CD8-positive, alpha-beta memory T cell (primary cell): ENCODE measurements at regions not wholly inside any gene's neighbourhood (a gene's known extent, or its start where the extent isn't known, plus 50 kb on each side); places are given as distances from the start of the nearest gene placed in this dataset.

Experiments
- CTCF ChIA-PET: fragments of 350-600 bp; sonication (Branson Sonifier 250); formaldehyde crosslinking; loops from one replicate; lab custom pipeline; 2021; ENCODE audit warnings: antibody characterized with exemption; lab: Charles Lee
- POLR2A ChIA-PET: fragments of 350-600 bp; sonication (Branson Sonifier 250); formaldehyde crosslinking; loops from one replicate; lab custom pipeline; 2021; ENCODE audit warnings: antibody characterized with exemption; lab: Charles Lee
- DNase-seq, 5 donors: peaks; one replicate each; pipeline versions ENCODE4 v3.0.0 to v3.0.0-alpha.2; 2020 to 2022; ENCODE audit warnings: mixed read lengths in 1 of 5
- H3K27ac ChIP-seq: one replicate; pipeline ENCODE4 v1.7.0; 2013; ENCODE audit warnings: low read depth, mild to moderate bottlenecking, low read length, moderate library complexity
- H3K27me3 ChIP-seq: 2 replicates; pipeline ENCODE4 v1.7.0; 2013; ENCODE audit warnings: low read length, mild to moderate bottlenecking; ENCODE audit not compliant: insufficient read depth, poor library complexity, severe bottlenecking
- H3K36me3 ChIP-seq: 2 replicates; pipeline ENCODE4 v1.7.0; 2013; ENCODE audit warnings: mild to moderate bottlenecking, low read length, moderate library complexity; ENCODE audit not compliant: insufficient read depth
- H3K4me1 ChIP-seq: 2 replicates; pipeline ENCODE4 v1.7.0; 2013; ENCODE audit warnings: mild to moderate bottlenecking, low read length, moderate library complexity; ENCODE audit not compliant: insufficient read depth
- H3K4me3 ChIP-seq: 2 replicates; pipeline ENCODE4 v1.7.0; 2013; ENCODE audit warnings: mild to moderate bottlenecking, low read length
- H3K9me3 ChIP-seq: 2 replicates; pipeline ENCODE4 v1.7.0; 2013; ENCODE audit warnings: mild to moderate bottlenecking, low read length
- H3K27ac Mint-ChIP-seq, 8 donors: one replicate each; pipeline ENCODE4 v1.8.0; 2020 to 2021; ENCODE audit warnings: mixed read lengths in 8 of 8, mild to moderate bottlenecking in 6 of 8, inconsistent platforms in 3 of 8, moderate library complexity in 3 of 8
- H3K27me3 Mint-ChIP-seq, 2 donors: one replicate each; pipeline ENCODE4 v1.8.0; 2020 to 2021; ENCODE audit warnings: mixed read lengths in 2 of 2, mild to moderate bottlenecking in 1 of 2, moderate library complexity in 1 of 2
- H3K36me3 Mint-ChIP-seq, 3 donors: one replicate each; pipeline ENCODE4 v1.8.0; 2020 to 2021; ENCODE audit warnings: mixed read lengths in 3 of 3, inconsistent platforms in 1 of 3, mild to moderate bottlenecking in 1 of 3
- H3K4me1 Mint-ChIP-seq, 3 donors: one replicate each; pipeline ENCODE4 v1.8.0; 2020 to 2021; ENCODE audit warnings: mixed read lengths in 3 of 3, inconsistent platforms in 1 of 3, mild to moderate bottlenecking in 1 of 3
- H3K4me3 Mint-ChIP-seq, 7 donors: one replicate each; pipeline ENCODE4 v1.8.0; 2020 to 2021; ENCODE audit warnings: mixed read lengths in 7 of 7, mild to moderate bottlenecking in 6 of 7, moderate library complexity in 4 of 7, inconsistent platforms in 2 of 7
- H3K9me3 Mint-ChIP-seq, 5 donors: one replicate each; pipeline ENCODE4 v1.8.0; 2020 to 2022; ENCODE audit warnings: mixed read lengths in 5 of 5, mild to moderate bottlenecking in 3 of 5, moderate library complexity in 2 of 5, inconsistent platforms in 1 of 5

- no peaks in the 10 kb centered on the region for H3K27me3 ChIP-seq
- Mint-ChIP-seq H3K36me3 (peaks cover 0 to 11% (median 4%) of the 10 kb centered on the region in 3 donors), H3K27me3 (peaks cover 3 to 5% of the 10 kb centered on the region in 2 donors), H3K9me3 (peaks cover 0 to 12% (median 8%) of the 10 kb centered on the region in 5 donors), H3K4me1 (no peaks in the 10 kb centered on the region), H3K4me3 (no peak overlapping the region), H3K27ac (no peak overlapping the region)
- no peaks in the 10 kb centered on the region for H3K36me3 ChIP-seq
- no peak for DNase-seq
- ChIA-PET POLR2A (no interaction called here), CTCF (no interaction called here)
- H3K27ac ChIP-seq: no peak overlapping the region
- no peaks in the 10 kb centered on the region for H3K4me1 ChIP-seq
- H3K4me3 ChIP-seq: no peak overlapping the region
- no peaks in the 10 kb centered on the region for H3K9me3 ChIP-seq
Measured at GRCh38 chr9:3692606-3693005, 166.8 kb upstream of the RFX3 start.

DNA sequence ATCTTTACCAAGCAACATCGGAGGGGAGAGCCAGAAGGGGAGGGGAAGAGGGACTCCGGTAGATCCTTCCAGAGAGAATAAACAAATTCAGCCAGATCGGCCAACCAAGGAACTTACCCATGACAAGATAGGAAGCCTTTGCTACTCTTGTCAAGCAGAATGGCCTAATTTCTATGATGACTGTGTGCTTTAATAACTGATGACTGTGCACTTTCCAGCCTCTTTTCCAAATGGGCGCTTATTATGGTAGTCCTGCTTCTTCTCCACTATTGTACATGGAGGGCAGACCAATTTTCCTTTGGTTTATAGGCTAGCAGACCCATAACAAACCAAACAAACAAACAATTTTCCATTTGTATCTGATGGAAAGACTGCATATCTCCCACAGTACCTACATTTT, 163.8 kb upstream of the RFX3 start:
- Histone ChIP-seq H3K4me1 (no peaks in the 10 kb centered on the region), H3K27ac (no peak overlapping the region), H3K4me3 (no peak overlapping the region), H3K27me3 (no peaks in the 10 kb centered on the region), H3K36me3 (no peaks in the 10 kb centered on the region), H3K9me3 (no peaks in the 10 kb centered on the region)
- peaks cover 0 to 2% of the 10 kb centered on the region in 2 donors for H3K27me3 Mint-ChIP-seq
- ChIA-PET POLR2A (no interaction called here), CTCF (no interaction called here)
- no peak for DNase-seq
- no peak overlapping the region for H3K27ac Mint-ChIP-seq
- H3K9me3 Mint-ChIP-seq: peaks cover 0 to 10% (median 6%) of the 10 kb centered on the region in 5 donors
- no peak overlapping the region for H3K4me3 Mint-ChIP-seq
- H3K36me3 Mint-ChIP-seq: peaks cover 0 to 11% (median 6%) of the 10 kb centered on the region in 3 donors
- H3K4me1 Mint-ChIP-seq: no peaks in the 10 kb centered on the region

DNA sequence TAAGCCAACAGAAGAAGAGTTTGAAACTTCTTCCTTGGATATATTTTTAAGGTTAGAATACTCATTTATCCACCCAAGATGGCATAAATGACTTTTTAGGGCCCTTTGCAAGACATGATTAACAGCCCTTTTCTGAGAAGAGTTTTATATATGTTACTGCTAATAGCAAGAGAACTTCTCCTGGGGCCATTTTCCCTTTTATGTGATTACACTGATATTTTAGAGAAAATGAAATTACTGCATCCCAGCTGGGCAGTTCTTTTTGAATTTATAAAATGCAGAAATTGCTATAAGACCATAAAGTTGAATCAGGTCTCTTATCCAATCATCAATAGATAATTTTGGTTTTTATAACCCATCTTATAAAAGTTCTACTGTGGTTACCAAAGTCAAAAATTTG, 161.3 kb upstream of the RFX3 start:
- ChIA-PET POLR2A (no interaction called here), CTCF (no interaction called here)
- H3K27me3 ChIP-seq: no peaks in the 10 kb centered on the region
- no peaks in the 10 kb centered on the region for H3K4me1 ChIP-seq
- H3K27me3 Mint-ChIP-seq: no peaks in the 10 kb centered on the region
- H3K4me3 Mint-ChIP-seq: no peak overlapping the region
- no peaks in the 10 kb centered on the region for H3K36me3 ChIP-seq
- H3K4me3 ChIP-seq: no peak overlapping the region
- H3K9me3 Mint-ChIP-seq: peaks cover 0 to 3% (median 0%) of the 10 kb centered on the region in 5 donors
- no peak overlapping the region for H3K27ac Mint-ChIP-seq
- no peaks in the 10 kb centered on the region for H3K4me1 Mint-ChIP-seq
- H3K9me3 ChIP-seq: no peaks in the 10 kb centered on the region
- H3K36me3 Mint-ChIP-seq: peaks cover 0 to 7% (median 6%) of the 10 kb centered on the region in 3 donors
- no peak overlapping the region for H3K27ac ChIP-seq
- DNase-seq: no peak

- no peak overlapping the region for H3K4me3 Mint-ChIP-seq
- no peaks in the 10 kb centered on the region for H3K27me3 ChIP-seq
- peaks cover 0 to 2% (median 0%) of the 10 kb centered on the region in 5 donors for H3K9me3 Mint-ChIP-seq
- ChIA-PET POLR2A (no interaction called here), CTCF (no interaction called here)
- H3K4me1 ChIP-seq: no peaks in the 10 kb centered on the region
- no peak for DNase-seq
- H3K36me3 Mint-ChIP-seq: peaks cover 0 to 4% (median 0%) of the 10 kb centered on the region in 3 donors
- no peaks in the 10 kb centered on the region for H3K27me3 Mint-ChIP-seq
- no peaks in the 10 kb centered on the region for H3K9me3 ChIP-seq
- H3K36me3 ChIP-seq: no peaks in the 10 kb centered on the region
- H3K4me3 ChIP-seq: no peak overlapping the region
- H3K27ac ChIP-seq: no peak overlapping the region
- no peaks in the 10 kb centered on the region for H3K4me1 Mint-ChIP-seq
- H3K27ac Mint-ChIP-seq: no peak overlapping the region
Measured at GRCh38 chr9:3682186-3682585, 156.4 kb upstream of the RFX3 start.

DNA sequence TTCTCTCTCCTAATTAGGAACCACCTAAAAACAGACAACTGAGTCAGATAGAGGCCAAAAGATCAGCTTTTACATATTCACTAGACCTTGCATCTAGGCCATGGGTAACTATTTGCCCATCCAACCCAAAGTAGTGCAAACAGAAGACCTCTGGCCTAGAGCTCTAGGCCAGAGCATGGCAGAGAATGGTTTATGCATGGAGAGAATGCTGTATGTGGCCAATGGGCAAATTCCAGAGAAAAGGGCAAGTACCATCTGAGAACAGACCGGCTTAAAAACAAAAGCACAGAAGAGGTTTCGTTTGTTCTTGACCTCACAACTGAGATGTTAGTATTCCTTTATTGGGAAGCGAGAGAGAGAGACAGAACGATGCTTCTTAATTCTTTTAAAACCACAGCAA, 151.7 kb upstream of the RFX3 start:
- no peaks in the 10 kb centered on the region for H3K4me1 ChIP-seq
- no peaks in the 10 kb centered on the region for H3K27me3 ChIP-seq
- H3K27me3 Mint-ChIP-seq: no peaks in the 10 kb centered on the region
- H3K4me3 Mint-ChIP-seq: no peak overlapping the region
- DNase-seq: no peak
- H3K27ac Mint-ChIP-seq: no peak overlapping the region
- POLR2A ChIA-PET: no interaction called here
- no peaks in the 10 kb centered on the region for H3K4me1 Mint-ChIP-seq
- no peak overlapping the region for H3K27ac ChIP-seq
- CTCF ChIA-PET: no interaction called here
- no peaks in the 10 kb centered on the region for H3K9me3 ChIP-seq
- no peak overlapping the region for H3K4me3 ChIP-seq
- peaks cover 5 to 10% (median 5%) of the 10 kb centered on the region in 3 donors for H3K36me3 Mint-ChIP-seq
- H3K9me3 Mint-ChIP-seq: no peaks in the 10 kb centered on the region
- no peaks in the 10 kb centered on the region for H3K36me3 ChIP-seq

GRCh38 chr9:3676766-3677165, 151.0 kb upstream of the RFX3 start:
- ChIA-PET POLR2A (no interaction called here), CTCF (no interaction called here)
- DNase-seq: no peak
- no peaks in the 10 kb centered on the region for H3K9me3 ChIP-seq
- Mint-ChIP-seq H3K9me3 (no peaks in the 10 kb centered on the region), H3K27me3 (no peaks in the 10 kb centered on the region), H3K36me3 (peaks cover 5 to 10% (median 5%) of the 10 kb centered on the region in 3 donors), H3K4me1 (no peaks in the 10 kb centered on the region), H3K4me3 (no peak overlapping the region), H3K27ac (no peak overlapping the region)
- no peak overlapping the region for H3K4me3 ChIP-seq
- H3K36me3 ChIP-seq: no peaks in the 10 kb centered on the region
- no peak overlapping the region for H3K27ac ChIP-seq
- no peaks in the 10 kb centered on the region for H3K27me3 ChIP-seq
- no peaks in the 10 kb centered on the region for H3K4me1 ChIP-seq

GRCh38 chr9:3675946-3676345, 150.1 kb upstream of the RFX3 start:
- Histone ChIP-seq H3K36me3 (no peaks in the 10 kb centered on the region), H3K9me3 (no peaks in the 10 kb centered on the region), H3K4me1 (no peaks in the 10 kb centered on the region), H3K4me3 (no peak overlapping the region), H3K27me3 (no peaks in the 10 kb centered on the region), H3K27ac (no peak overlapping the region)
- CTCF ChIA-PET: no interaction called here
- no peak for DNase-seq
- POLR2A ChIA-PET: no interaction called here
- Mint-ChIP-seq H3K27ac (no peak overlapping the region), H3K9me3 (no peaks in the 10 kb centered on the region), H3K27me3 (no peaks in the 10 kb centered on the region), H3K36me3 (peaks cover 5 to 10% (median 5%) of the 10 kb centered on the region in 3 donors), H3K4me3 (no peak overlapping the region), H3K4me1 (no peaks in the 10 kb centered on the region)

DNA sequence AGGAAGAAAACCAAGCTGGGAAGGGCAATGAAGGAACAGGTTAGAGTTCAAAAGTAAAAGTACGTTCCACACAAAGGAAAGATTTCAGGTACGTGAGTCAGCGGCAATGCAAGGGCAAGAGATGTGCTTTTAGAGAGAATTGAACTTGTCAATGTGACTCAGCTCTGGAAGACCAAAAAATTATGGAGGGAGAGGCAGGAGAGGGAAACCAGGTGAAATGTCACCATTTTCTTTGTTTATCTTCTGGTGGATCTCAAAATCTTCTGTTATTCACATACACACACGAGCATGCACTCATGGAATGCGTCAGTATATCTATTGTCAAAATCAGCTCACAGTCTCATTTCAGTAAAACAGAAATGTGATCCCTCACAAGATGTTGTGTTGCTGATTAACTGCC, 148.8 kb upstream of the RFX3 start:
- H3K36me3 Mint-ChIP-seq: peaks cover 5 to 10% (median 5%) of the 10 kb centered on the region in 3 donors
- DNase-seq: no peak
- H3K27me3 ChIP-seq: no peaks in the 10 kb centered on the region
- H3K4me3 ChIP-seq: no peak overlapping the region
- H3K27ac ChIP-seq: no peak overlapping the region
- H3K4me1 Mint-ChIP-seq: no peaks in the 10 kb centered on the region
- H3K4me3 Mint-ChIP-seq: no peak overlapping the region
- POLR2A ChIA-PET: no interaction called here
- no peaks in the 10 kb centered on the region for H3K27me3 Mint-ChIP-seq
- H3K9me3 Mint-ChIP-seq: no peaks in the 10 kb centered on the region
- H3K36me3 ChIP-seq: no peaks in the 10 kb centered on the region
- no peak overlapping the region for H3K27ac Mint-ChIP-seq
- no peaks in the 10 kb centered on the region for H3K9me3 ChIP-seq
- no peaks in the 10 kb centered on the region for H3K4me1 ChIP-seq
- CTCF ChIA-PET: interaction anchor here (1.1 kb wide), 1 partner anchor 12 kb away, joined by 3 read pairs; no protein-coding TSS in a partner anchor

DNA sequence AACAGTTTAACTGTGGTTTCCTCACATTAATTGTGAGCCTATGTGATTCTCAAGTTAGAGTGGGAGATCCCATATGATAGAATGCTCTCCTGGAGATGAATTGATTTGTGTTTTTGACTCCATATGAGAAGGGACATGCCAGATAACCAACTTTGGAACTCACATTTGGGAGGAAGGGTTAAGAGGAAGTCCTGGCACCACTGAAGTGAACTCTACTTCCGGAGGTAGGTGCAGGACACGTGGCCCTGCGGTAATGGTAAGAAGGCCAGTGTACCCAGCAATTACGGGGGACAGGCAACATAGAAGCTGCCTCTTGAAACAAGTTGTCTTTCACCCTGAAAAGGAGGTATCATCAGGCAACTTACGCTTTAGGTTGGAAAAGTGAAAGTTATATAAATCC, 146.6 kb upstream of the RFX3 start:
- DNase-seq: no peak
- H3K27me3 Mint-ChIP-seq: no peaks in the 10 kb centered on the region
- H3K27ac Mint-ChIP-seq: no peak overlapping the region
- peaks cover 5 to 10% (median 5%) of the 10 kb centered on the region in 3 donors for H3K36me3 Mint-ChIP-seq
- no peaks in the 10 kb centered on the region for H3K36me3 ChIP-seq
- H3K27me3 ChIP-seq: no peaks in the 10 kb centered on the region
- no peak overlapping the region for H3K4me3 Mint-ChIP-seq
- no peaks in the 10 kb centered on the region for H3K4me1 ChIP-seq
- H3K9me3 ChIP-seq: no peaks in the 10 kb centered on the region
- H3K27ac ChIP-seq: no peak overlapping the region
- H3K9me3 Mint-ChIP-seq: no peaks in the 10 kb centered on the region
- ChIA-PET POLR2A (no interaction called here), CTCF (no interaction called here)
- H3K4me3 ChIP-seq: no peak overlapping the region
- H3K4me1 Mint-ChIP-seq: no peaks in the 10 kb centered on the region
